ENCODE measurements at regions not wholly inside any gene's neighbourhood (a gene's known extent, or its start where the extent isn't known, plus 50 kb on each side); places are given as distances from the start of the nearest gene placed in this dataset.

DNA sequence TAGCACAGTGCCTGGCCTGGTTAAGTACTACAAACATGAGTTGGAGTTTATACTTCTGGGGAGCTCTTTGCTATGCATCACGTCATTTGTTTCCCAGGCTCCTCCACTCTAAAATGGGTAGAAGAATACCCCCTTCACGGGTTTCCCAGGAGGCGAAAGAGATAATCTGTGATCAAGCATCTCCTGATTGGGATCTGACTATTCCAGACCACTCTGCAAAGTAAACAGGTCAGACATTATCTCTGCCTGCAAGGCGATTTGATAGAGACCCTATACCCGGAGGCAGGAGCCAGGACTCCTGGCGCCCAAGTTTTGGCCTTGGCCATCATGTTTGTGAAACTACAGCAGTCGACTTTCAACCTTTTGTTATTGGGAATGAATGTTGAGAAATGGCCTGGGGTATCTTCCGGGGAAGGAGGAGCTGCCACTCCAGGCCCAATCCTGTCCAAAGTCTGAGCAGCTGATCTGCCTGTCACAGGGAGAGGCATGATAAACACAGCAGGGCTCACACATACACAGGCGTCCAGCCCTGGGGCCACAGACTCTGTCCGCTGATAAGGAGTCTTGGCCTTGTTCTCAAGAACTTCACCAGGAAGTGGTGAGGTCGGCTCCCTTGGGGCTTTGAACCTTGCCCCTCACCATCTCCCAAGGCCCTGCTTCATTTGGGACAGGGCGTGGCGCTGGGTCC, 199.9 kb downstream of the MAF start:
- H2BK120ac ChIP-seq (ENCODE audit: low read depth, low read length) = no peak overlapping the region
- H3K27ac ChIP-seq (ENCODE audit: insufficient read depth, low read length) = no peak overlapping the region
- no peak overlapping the region for H4K8ac ChIP-seq (ENCODE audit: low read depth in 2 of 2, low read length in 2 of 2)
- DNase-seq (no peak), ATAC-seq (ENCODE audit: low read depth) (no peak)
- no peak overlapping the region for H2AK9ac ChIP-seq (replicated peaks; ENCODE audit: low read depth, low read length, poor library complexity)
- no peak overlapping the region for H2AFZ ChIP-seq (replicated peaks; ENCODE audit: low read length, poor library complexity)
- in situ Hi-C loops (cut with MboI; ENCODE audit: low sequenced_read_pairs) = no loop called here
- dilution Hi-C loops (cut with HindIII; ENCODE audit: low sequenced_read_pairs, unreplicated experiment) = no loop called here
- no peak overlapping the region for H2BK15ac ChIP-seq (ENCODE audit: low read depth, low read length)
- H3K4me1 ChIP-seq (ENCODE audit: control insufficient read depth, insufficient read depth, low read length) = no peaks in the 10 kb centered on the region
- no peak overlapping the region for H3K4me3 ChIP-seq (ENCODE audit: insufficient read depth, low read depth, low read length)
- no peak overlapping the region for H3K14ac ChIP-seq (replicated peaks; ENCODE audit: low read depth, low read length)
- CTCF ChIA-PET = no interaction called here
- no peak overlapping the region for H3K18ac ChIP-seq (ENCODE audit: low read depth, low read length)
- no peaks in the 10 kb centered on the region for H3K27me3 ChIP-seq (ENCODE audit: control insufficient read depth, insufficient read depth, low read length)
- H2BK5ac ChIP-seq (ENCODE audit: low read depth, low read length, poor library complexity, severe bottlenecking) = no peak overlapping the region
- H4K20me1 ChIP-seq (ENCODE audit: insufficient read depth, low read length) = no peaks in the 10 kb centered on the region
- POLR2A ChIA-PET (ENCODE audit: unreplicated experiment) = no interaction called here
- no TSS peak for BruUV-seq (replicated peaks)
- H3K23ac ChIP-seq (ENCODE audit: low read depth, low read length) = no peak overlapping the region
- intact Hi-C loops (cut with micrococcal nuclease) = no loop called here
- H4K5ac ChIP-seq (ENCODE audit: low read depth, low read length) = no peak overlapping the region
- no CpG with 5 or more reads among the region's 13 CpGs for WGBS, 2 experiments (ENCODE audit: extremely low coverage in 2 of 2, insufficient read length in 1 of 2)
- H3K9me1 ChIP-seq (ENCODE audit: insufficient read depth, low read length) = no peaks in the 10 kb centered on the region
- no peak overlapping the region for H2AK5ac ChIP-seq (ENCODE audit: low read depth, low read length)
- no peaks in the 10 kb centered on the region for H3K79me1 ChIP-seq (ENCODE audit: low read depth in 1 of 2, low read length in 2 of 2)
- H3K4me2 ChIP-seq (ENCODE audit: low read depth, low read length) = no peak overlapping the region
- H3K9me3 ChIP-seq (ENCODE audit: control insufficient read depth, insufficient read depth, low read length) = peaks cover 29% of the 10 kb centered on the region
- H3K4ac ChIP-seq (ENCODE audit: low read depth, low read length) = no peak overlapping the region
- H2BK20ac ChIP-seq (ENCODE audit: low read depth, low read length) = no peak overlapping the region
- TF ChIP-seq POLR2A (IDR thresholded peaks at IDR 0.05; ENCODE audit: low read depth, low read length) (no peak), RAD21 (IDR thresholded peaks at IDR 0.05; ENCODE audit: low read length) (no peak), RCOR1 (IDR thresholded peaks at IDR 0.05; ENCODE audit: insufficient replicate concordance, low read length) (no peak), FOS (IDR thresholded peaks at IDR 0.05; ENCODE audit: low read depth, low read length) (no peak), RFX5 (IDR thresholded peaks at IDR 0.05; ENCODE audit: low read depth, low read length) (no peak), NFE2L2 (IDR thresholded peaks at IDR 0.05; ENCODE audit: low read depth, low read length) (no peak), BHLHE40 (IDR thresholded peaks at IDR 0.05; ENCODE audit: low read depth, low read length) (no peak), MXI1 (IDR thresholded peaks at IDR 0.05; ENCODE audit: borderline replicate concordance, low read depth, low read length) (no peak), CHD1 (IDR thresholded peaks at IDR 0.05; ENCODE audit: low read depth, low read length) (no peak), SMC3 (IDR thresholded peaks at IDR 0.05; ENCODE audit: low read depth, low read length) (no peak), ELK1 (IDR thresholded peaks at IDR 0.05; ENCODE audit: borderline replicate concordance, low read depth, low read length) (no peak), CEBPB (IDR thresholded peaks at IDR 0.05; ENCODE audit: low read depth, low read length) (no peak)
- TF ChIP-seq, protein P1, sequence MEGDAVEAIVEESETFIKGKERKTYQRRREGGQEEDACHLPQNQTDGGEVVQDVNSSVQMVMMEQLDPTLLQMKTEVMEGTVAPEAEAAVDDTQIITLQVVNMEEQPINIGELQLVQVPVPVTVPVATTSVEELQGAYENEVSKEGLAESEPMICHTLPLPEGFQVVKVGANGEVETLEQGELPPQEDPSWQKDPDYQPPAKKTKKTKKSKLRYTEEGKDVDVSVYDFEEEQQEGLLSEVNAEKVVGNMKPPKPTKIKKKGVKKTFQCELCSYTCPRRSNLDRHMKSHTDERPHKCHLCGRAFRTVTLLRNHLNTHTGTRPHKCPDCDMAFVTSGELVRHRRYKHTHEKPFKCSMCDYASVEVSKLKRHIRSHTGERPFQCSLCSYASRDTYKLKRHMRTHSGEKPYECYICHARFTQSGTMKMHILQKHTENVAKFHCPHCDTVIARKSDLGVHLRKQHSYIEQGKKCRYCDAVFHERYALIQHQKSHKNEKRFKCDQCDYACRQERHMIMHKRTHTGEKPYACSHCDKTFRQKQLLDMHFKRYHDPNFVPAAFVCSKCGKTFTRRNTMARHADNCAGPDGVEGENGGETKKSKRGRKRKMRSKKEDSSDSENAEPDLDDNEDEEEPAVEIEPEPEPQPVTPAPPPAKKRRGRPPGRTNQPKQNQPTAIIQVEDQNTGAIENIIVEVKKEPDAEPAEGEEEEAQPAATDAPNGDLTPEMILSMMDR (conservative IDR thresholded peaks at IDR 0.05; ENCODE audit: low read depth, low read length) = no peak
- H3K9ac ChIP-seq (ENCODE audit: low read depth, low read length) = no peak overlapping the region
- no peaks in the 10 kb centered on the region for H3K36me3 ChIP-seq (ENCODE audit: control insufficient read depth, insufficient read depth, low read length)
- H4K91ac ChIP-seq (ENCODE audit: insufficient read depth, low read depth, low read length) = no peak overlapping the region
- no peak overlapping the region for H3K56ac ChIP-seq (ENCODE audit: extremely low read depth, insufficient read depth, low read length)
